ENCODE measurements at regions not wholly inside any gene's neighbourhood (a gene's known extent, or its start where the extent isn't known, plus 50 kb on each side); places are given as distances from the start of the nearest gene placed in this dataset.

GRCh38 chr1:95304803-95305202 is 70.8 kb downstream of the RWDD3 start:
- no peaks in the 10 kb centered on the region for H3K4me1 ChIP-seq (replicated peaks in 1 of 2; ENCODE audit: control insufficient read depth in 2 of 2, insufficient read depth in 2 of 2, low read length in 2 of 2)
- H3K9ac ChIP-seq (ENCODE audit: insufficient read depth in 1 of 2, low read depth in 2 of 2, low read length in 2 of 2): no peak overlapping the region
- H3K4me2 ChIP-seq (ENCODE audit: insufficient read depth, low read length): no peak overlapping the region
- H3K36me3 ChIP-seq (ENCODE audit: control insufficient read depth, insufficient read depth, low read length): no peaks in the 10 kb centered on the region
- H3K9me1 ChIP-seq (ENCODE audit: control insufficient read depth, insufficient read depth, low read length): no peaks in the 10 kb centered on the region
- no peaks in the 10 kb centered on the region for H4K20me1 ChIP-seq (replicated peaks; ENCODE audit: control insufficient read depth, insufficient read depth, low read length)
- H3K79me2 ChIP-seq (ENCODE audit: control insufficient read depth, insufficient read depth, low read length): no peaks in the 10 kb centered on the region
- FAIRE-seq (no peak), DNase-seq (ENCODE audit: extremely low read depth in 1 of 4, low spot score in 3 of 4) (no peak), ATAC-seq (no peak)
- H3K9me3 ChIP-seq (replicated peaks; ENCODE audit: control insufficient read depth, insufficient read depth, low read depth, low read length): no peaks in the 10 kb centered on the region
- H3K4me3 ChIP-seq: no peak overlapping the region
- 10% methylated on average over 4 of the region's 4 CpGs for WGBS (ENCODE audit: insufficient coverage, low coverage, missing lambda C conversion rate)
- ChIA-PET POLR2A (no interaction called here), CTCF (ENCODE audit: low intra/inter-chr PET ratio) (no interaction called here)
- H2AFZ ChIP-seq (ENCODE audit: low read depth, low read length): no peak overlapping the region
- H3K27me3 ChIP-seq (ENCODE audit: control insufficient read depth in 2 of 2, insufficient read depth in 2 of 2, low read length in 2 of 2): no peaks in the 10 kb centered on the region; a peak in 1 of 5 replicates
- BruUV-seq (replicated peaks): no TSS peak
- intact Hi-C loops (cut with micrococcal nuclease) (loop anchor here (5.0 to 10.0 kb wide), 2 partner anchors 927 to 1540 kb away; no protein-coding TSS in a partner anchor), in situ Hi-C loops (cut with MboI) (no loop called here)
- H3K27ac ChIP-seq (ENCODE audit: extremely low read depth, low read depth, low read length): no peak overlapping the region
- no peak for TF ChIP-seq RBM14 (IDR thresholded peaks at IDR 0.05; ENCODE audit: borderline replicate concordance, insufficient read depth, low read depth, low read length)
- TF ChIP-seq YY1 (IDR thresholded peaks at IDR 0.05; ENCODE audit: borderline replicate concordance in 1 of 3, control insufficient read depth in 1 of 3, extremely low read depth in 1 of 3, insufficient read depth in 3 of 3, insufficient read length in 1 of 3, insufficient replicate concordance in 2 of 3, low read depth in 1 of 3, low read length in 2 of 3): no peak
- TF ChIP-seq GTF3C2 (IDR thresholded peaks at IDR 0.05; ENCODE audit: borderline replicate concordance, extremely low read depth, insufficient read length): no peak
- no peak for TF ChIP-seq ZBTB49 (CRISPR knock-in tag; IDR thresholded peaks at IDR 0.05; ENCODE audit: borderline replicate concordance)
- TF ChIP-seq NFIC (IDR thresholded peaks at IDR 0.05): no peak
- TF ChIP-seq CCNT2 (IDR thresholded peaks at IDR 0.05; ENCODE audit: borderline replicate concordance, extremely low read depth, insufficient read length, low read depth, low read length): no peak
- no peak for TF ChIP-seq ZFPM2 (CRISPR knock-in tag; IDR thresholded peaks at IDR 0.05)
- no peak for TF ChIP-seq CHAMP1 (IDR thresholded peaks at IDR 0.05)
- TF ChIP-seq CBFB (CRISPR knock-in tag; IDR thresholded peaks at IDR 0.05): no peak
- no peak for TF ChIP-seq GABPB2 (CRISPR knock-in tag; conservative IDR thresholded peaks at IDR 0.05)
- TF ChIP-seq, protein P1, sequence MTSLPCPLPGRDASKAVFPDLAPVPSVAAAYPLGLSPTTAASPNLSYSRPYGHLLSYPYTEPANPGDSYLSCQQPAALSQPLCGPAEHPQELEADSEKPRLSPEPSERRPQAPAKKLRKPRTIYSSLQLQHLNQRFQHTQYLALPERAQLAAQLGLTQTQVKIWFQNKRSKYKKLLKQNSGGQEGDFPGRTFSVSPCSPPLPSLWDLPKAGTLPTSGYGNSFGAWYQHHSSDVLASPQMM (CRISPR knock-in tag; IDR thresholded peaks at IDR 0.05): no peak
- no peak for TF ChIP-seq KDM2B (CRISPR knock-in tag; IDR thresholded peaks at IDR 0.05)
